Kidney (tissue), 13 donors: ENCODE measurements at regions not wholly inside any gene's neighbourhood (a gene's known extent, or its start where the extent isn't known, plus 50 kb on each side); places are given as distances from the start of the nearest gene placed in this dataset.

Experiments used
- DNase-seq, 5 donors: peaks; one replicate each; pipeline ENCODE4 v3.0.0-alpha.2; 2013 to 2020
- FAIRE-seq: peaks from 2 replicates; lab custom pipeline; 2012; peaks lifted over from hg19 to GRCh38; lab: Jason Lieb, UNC
- H3K27ac ChIP-seq, 2 donors: one replicate each; pipeline ENCODE4 v1.7.0; 2013; ENCODE audit warnings: low read depth in 2 of 2, low read length in 2 of 2, inconsistent platforms in 1 of 2
- H3K27me3 ChIP-seq: one replicate; pipeline ENCODE4 v1.7.1; 2013; ENCODE audit warnings: low read length, inconsistent platforms; ENCODE audit not compliant: control insufficient read depth, insufficient read depth
- H3K36me3 ChIP-seq, 3 donors: one replicate each; pipeline versions ENCODE4 v1.7.0 to v1.7.1; 2013; ENCODE audit warnings: low read length in 3 of 3, control low read depth in 1 of 3, inconsistent platforms in 1 of 3; ENCODE audit not compliant: insufficient read depth in 3 of 3, control insufficient read depth in 2 of 3
- H3K4me1 ChIP-seq, 3 donors: one replicate each; pipeline versions ENCODE4 v1.7.0 to v1.7.1; 2013; ENCODE audit warnings: low read length in 3 of 3, inconsistent platforms in 1 of 3, low read depth in 1 of 3; ENCODE audit not compliant: control insufficient read depth in 2 of 3, insufficient read depth in 2 of 3
- H3K4me3 ChIP-seq, 3 donors: one replicate each; pipeline versions ENCODE4 v1.7.0 to v1.8.1; 2013; ENCODE audit warnings: low read length in 3 of 3, control low read depth in 1 of 3, inconsistent platforms in 1 of 3
- H3K9ac ChIP-seq, 3 donors: one replicate each; pipeline versions ENCODE4 v1.7.0 to v1.7.1; 2013; ENCODE audit warnings: low read length in 3 of 3, control low read depth in 1 of 3, inconsistent platforms in 1 of 3
- H3K9me3 ChIP-seq, 3 donors: one replicate each; pipeline versions ENCODE4 v1.7.0 to v1.7.1; 2013; ENCODE audit warnings: low read length in 3 of 3, control low read depth in 1 of 3, inconsistent platforms in 1 of 3; ENCODE audit not compliant: control insufficient read depth in 2 of 3, insufficient read depth in 1 of 3
- CTCF ChIP-seq: IDR thresholded peaks from 3 replicates; pipeline ENCODE4 v1.5.1; 2012; ENCODE audit warnings: mild to moderate bottlenecking, moderate library complexity, borderline replicate concordance; ENCODE audit not compliant: insufficient read depth; ENCODE audit errors: extremely low read depth
- intact Hi-C: fragments of 100-400 bp; cut with DNase I; formaldehyde crosslinking; loops from one replicate; pipeline ENCODE4 v1.11.1; 2022
- donor health status: control.
- donor health status: control.
- donor health status: control.
- donor health status: control.
- donor health status: control.
- donor health status: DM: yes; HTN: yes; CAD: no.
- donor health status: Normal renal cell carcinoma (clear cell type).

GRCh38 chr5:71996789-71997188 lies 110.5 kb upstream of the MAP1B start:
- Histone ChIP-seq H3K27ac (no peak overlapping the region), H3K9me3 (no peaks in the 10 kb centered on the region), H3K36me3 (no peaks in the 10 kb centered on the region), H3K4me3 (no peak overlapping the region), H3K4me1 (no peaks in the 10 kb centered on the region), H3K27me3 (no peaks in the 10 kb centered on the region), H3K9ac (no peak overlapping the region)
- TF ChIP-seq CTCF = no peak
- FAIRE-seq = no peak
- intact Hi-C loops = no loop called here
- no peak for DNase-seq

- Histone ChIP-seq H3K4me1 (no peaks in the 10 kb centered on the region), H3K36me3 (no peaks in the 10 kb centered on the region), H3K27me3 (no peaks in the 10 kb centered on the region), H3K9ac (no peak overlapping the region), H3K9me3 (no peaks in the 10 kb centered on the region), H3K27ac (no peak overlapping the region), H3K4me3 (no peak overlapping the region)
- FAIRE-seq = no peak
- no peak for TF ChIP-seq CTCF
- intact Hi-C loops = no loop called here
- DNase-seq = no peak
Measured at GRCh38 chr5:71998746-71999145, 108.5 kb upstream of the MAP1B start.

GRCh38 chr5:72000707-72001106 lies 106.6 kb upstream of the MAP1B start:
- Histone ChIP-seq H3K4me3 (no peak overlapping the region), H3K4me1 (no peaks in the 10 kb centered on the region), H3K9ac (no peak overlapping the region), H3K36me3 (no peaks in the 10 kb centered on the region), H3K27me3 (no peaks in the 10 kb centered on the region), H3K9me3 (no peaks in the 10 kb centered on the region), H3K27ac (no peak overlapping the region)
- TF ChIP-seq CTCF = no peak
- intact Hi-C loops = no loop called here
- DNase-seq (no peak), FAIRE-seq (no peak)

GRCh38 chr5:72005671-72006070 lies 101.6 kb upstream of the MAP1B start:
- FAIRE-seq = no peak
- intact Hi-C loops = no loop called here
- no peak for TF ChIP-seq CTCF

More at GRCh38 chr5:72005671-72006070, 101.6 kb upstream of the MAP1B start:
- no peak for DNase-seq
- Histone ChIP-seq H3K27me3 (no peaks in the 10 kb centered on the region), H3K4me3 (no peak overlapping the region), H3K9me3 (no peaks in the 10 kb centered on the region), H3K36me3 (no peaks in the 10 kb centered on the region), H3K9ac (no peak overlapping the region), H3K27ac (no peak overlapping the region), H3K4me1 (no peaks in the 10 kb centered on the region)
